HL-60 (cell line): ENCODE measurements at regions not wholly inside any gene's neighbourhood (a gene's known extent, or its start where the extent isn't known, plus 50 kb on each side); places are given as distances from the start of the nearest gene placed in this dataset.
A peak's percentile ranks its signal among the peaks of the same experiment; 100 is the strongest.

Source experiments
- DNase-seq, 2 experiments: peaks; one replicate each; pipeline ENCODE4 v3.0.0-alpha.2; 2010 to 2020; ENCODE audit warnings: low read depth in 1 of 2, low spot score in 1 of 2
- H3K27ac ChIP-seq: fragments of 250-450 bp; sonication (Bioruptor Pico); replicated peaks from 2 replicates; pipeline ENCODE4 v1.5.1; 2020; ENCODE audit warnings: mild to moderate bottlenecking, moderate library complexity
- H3K27me3 ChIP-seq: fragments of 250-450 bp; sonication (Bioruptor Pico); 2 replicates; pipeline ENCODE4 v1.5.1; 2021; ENCODE audit warnings: mild to moderate bottlenecking, moderate library complexity; ENCODE audit not compliant: insufficient read depth, poor library complexity, severe bottlenecking
- H3K4me3 ChIP-seq: replicated peaks from 2 replicates; pipeline ENCODE4 v1.5.1; 2011; ENCODE audit warnings: mild to moderate bottlenecking, control low read depth, low read length; ENCODE audit not compliant: insufficient read depth
- CTCF ChIP-seq: IDR thresholded peaks from one replicate; pipeline ENCODE4 v1.5.1; 2011; ENCODE audit warnings: low read length, control low read depth, inconsistent platforms; ENCODE audit not compliant: insufficient read depth
- GABPA ChIP-seq: IDR thresholded peaks from 2 replicates; pipeline ENCODE4 v1.6.1; 2012; ENCODE audit warnings: low read depth
- POLR2AphosphoS5 ChIP-seq: IDR thresholded peaks from 2 replicates; pipeline ENCODE4 v1.6.1; 2012; ENCODE audit warnings: low read depth
- SPI1 ChIP-seq: IDR thresholded peaks from 2 replicates; pipeline ENCODE4 v1.6.1; 2012; ENCODE audit warnings: low read depth, mild to moderate bottlenecking, borderline replicate concordance
- TF ChIP-seq, protein P1 (sequence below): IDR thresholded peaks from 2 replicates; pipeline ENCODE4 v1.6.1; 2012; ENCODE audit warnings: low read depth; ENCODE audit not compliant: insufficient replicate concordance

GRCh38 chr11:15818132-15818842 is 538.1 kb downstream of the SOX6 start:
- DNase-seq: no peak
- no peak for TF ChIP-seq SPI1
- H3K27ac ChIP-seq: no peak overlapping the region
- H3K4me3 ChIP-seq: no peak overlapping the region
- H3K27me3 ChIP-seq: no peaks in the 10 kb centered on the region

- peak; percentile 90 for TF ChIP-seq CTCF
- peak; percentile 65; the same call in 1 of the 2 replicates for TF ChIP-seq SPI1
- TF ChIP-seq, protein P1, sequence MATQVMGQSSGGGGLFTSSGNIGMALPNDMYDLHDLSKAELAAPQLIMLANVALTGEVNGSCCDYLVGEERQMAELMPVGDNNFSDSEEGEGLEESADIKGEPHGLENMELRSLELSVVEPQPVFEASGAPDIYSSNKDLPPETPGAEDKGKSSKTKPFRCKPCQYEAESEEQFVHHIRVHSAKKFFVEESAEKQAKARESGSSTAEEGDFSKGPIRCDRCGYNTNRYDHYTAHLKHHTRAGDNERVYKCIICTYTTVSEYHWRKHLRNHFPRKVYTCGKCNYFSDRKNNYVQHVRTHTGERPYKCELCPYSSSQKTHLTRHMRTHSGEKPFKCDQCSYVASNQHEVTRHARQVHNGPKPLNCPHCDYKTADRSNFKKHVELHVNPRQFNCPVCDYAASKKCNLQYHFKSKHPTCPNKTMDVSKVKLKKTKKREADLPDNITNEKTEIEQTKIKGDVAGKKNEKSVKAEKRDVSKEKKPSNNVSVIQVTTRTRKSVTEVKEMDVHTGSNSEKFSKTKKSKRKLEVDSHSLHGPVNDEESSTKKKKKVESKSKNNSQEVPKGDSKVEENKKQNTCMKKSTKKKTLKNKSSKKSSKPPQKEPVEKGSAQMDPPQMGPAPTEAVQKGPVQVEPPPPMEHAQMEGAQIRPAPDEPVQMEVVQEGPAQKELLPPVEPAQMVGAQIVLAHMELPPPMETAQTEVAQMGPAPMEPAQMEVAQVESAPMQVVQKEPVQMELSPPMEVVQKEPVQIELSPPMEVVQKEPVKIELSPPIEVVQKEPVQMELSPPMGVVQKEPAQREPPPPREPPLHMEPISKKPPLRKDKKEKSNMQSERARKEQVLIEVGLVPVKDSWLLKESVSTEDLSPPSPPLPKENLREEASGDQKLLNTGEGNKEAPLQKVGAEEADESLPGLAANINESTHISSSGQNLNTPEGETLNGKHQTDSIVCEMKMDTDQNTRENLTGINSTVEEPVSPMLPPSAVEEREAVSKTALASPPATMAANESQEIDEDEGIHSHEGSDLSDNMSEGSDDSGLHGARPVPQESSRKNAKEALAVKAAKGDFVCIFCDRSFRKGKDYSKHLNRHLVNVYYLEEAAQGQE: no peak
- H3K4me3 ChIP-seq: no peak overlapping the region
- DNase-seq: peak; percentile 25 to 64
- no peak overlapping the region for H3K27ac ChIP-seq
- no peaks in the 10 kb centered on the region for H3K27me3 ChIP-seq
Measured at GRCh38 chr11:15819679-15820286, 536.6 kb downstream of the SOX6 start.

DNA sequence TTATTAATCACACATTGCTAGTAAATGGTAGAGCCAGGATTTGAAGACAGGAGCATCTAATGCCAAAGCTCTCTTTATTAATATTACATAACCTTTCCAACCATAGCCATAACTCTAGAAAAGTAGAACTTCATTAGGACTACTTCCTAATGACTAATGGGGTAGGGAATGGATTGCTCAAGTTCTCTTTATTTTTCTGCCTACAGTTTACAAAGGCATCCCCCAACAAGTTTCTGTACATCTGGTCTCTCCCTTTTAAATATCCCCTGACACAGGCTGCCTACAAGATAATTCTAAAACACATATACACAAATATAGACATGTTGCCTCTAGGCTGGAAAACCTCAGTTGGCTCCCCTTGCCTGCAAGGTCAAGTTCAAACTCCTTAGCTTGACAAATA is 534.9 kb downstream of the SOX6 start:
- Histone ChIP-seq H3K4me3 (no peak overlapping the region), H3K27me3 (no peaks in the 10 kb centered on the region), H3K27ac (no peak overlapping the region)
- no peak for TF ChIP-seq CTCF
- TF ChIP-seq POLR2AphosphoS5: no peak
- no peak for TF ChIP-seq SPI1
- no peak for TF ChIP-seq GABPA
- TF ChIP-seq, protein P1: no peak
- no peak for DNase-seq

GRCh38 chr11:15824060-15824459 is 532.3 kb downstream of the SOX6 start:
- no peak for DNase-seq
- no peaks in the 10 kb centered on the region for H3K27me3 ChIP-seq
- H3K4me3 ChIP-seq: no peak overlapping the region
- H3K27ac ChIP-seq: no peak overlapping the region
- no peak for TF ChIP-seq POLR2AphosphoS5
- no peak for TF ChIP-seq CTCF
- no peak for TF ChIP-seq SPI1
- TF ChIP-seq, protein P1: no peak
- no peak for TF ChIP-seq GABPA
